HPDE6-E6E7 (cell line): ENCODE measurements at regions not wholly inside any gene's neighbourhood (a gene's known extent, or its start where the extent isn't known, plus 50 kb on each side); places are given as distances from the start of the nearest gene placed in this dataset.

ENCODE experiments used
- DNase-seq: peaks from one replicate; pipeline ENCODE4 v3.0.0; 2011; ENCODE audit warnings: missing footprints; ENCODE audit errors: extremely low spot score

DNA sequence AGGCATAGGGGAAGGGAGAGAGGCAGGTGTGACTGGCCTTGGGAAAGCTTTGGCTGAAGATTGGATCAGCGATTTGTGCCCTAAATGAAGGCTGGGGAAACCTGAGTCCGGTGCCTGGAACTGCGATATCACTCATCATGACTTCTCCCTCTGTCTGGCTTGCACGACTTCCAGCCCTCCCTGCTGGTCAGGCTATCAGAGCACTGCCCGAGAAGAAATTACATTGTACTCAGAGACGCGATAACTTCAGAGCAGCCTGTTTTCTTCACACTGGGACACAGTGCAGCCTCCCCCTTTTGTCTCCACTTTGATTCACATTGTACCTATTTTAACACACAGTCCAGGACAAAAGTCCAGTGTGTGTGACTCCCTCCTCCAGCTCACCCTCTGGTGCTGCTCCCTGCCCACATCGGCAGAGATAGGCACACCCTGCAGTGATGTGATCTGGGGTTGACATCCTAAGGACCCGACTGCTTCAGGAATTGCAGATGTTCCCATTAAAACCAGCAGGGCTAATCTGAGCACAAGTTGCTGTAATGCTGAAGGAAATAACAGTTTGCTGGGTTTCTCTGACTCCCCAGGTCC is 62.1 kb upstream of the CADM1 start:
- no peak for DNase-seq

DNA sequence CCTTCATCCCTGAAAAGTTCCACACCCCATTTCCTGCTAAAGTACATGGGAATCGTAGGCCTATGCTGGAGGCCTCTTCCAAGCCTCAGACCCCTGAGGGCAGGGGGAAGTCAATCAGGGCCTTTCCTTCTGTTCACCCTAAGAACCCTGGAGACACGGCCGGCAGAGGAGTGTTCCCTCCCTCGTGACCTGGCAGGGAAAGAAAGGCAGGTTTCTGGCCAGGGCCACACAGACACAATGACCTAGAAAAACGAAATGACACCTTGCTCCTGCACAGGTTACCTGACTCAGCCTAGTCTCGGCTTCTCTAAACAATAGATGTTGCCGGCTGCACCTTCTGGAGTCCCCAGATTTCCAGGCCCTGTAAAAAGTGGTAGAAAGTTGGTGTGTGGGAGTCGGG is 60.6 kb upstream of the CADM1 start:
- no peak for DNase-seq

GRCh38 chr11:115561116-115561515 is 56.9 kb upstream of the CADM1 start:
- DNase-seq, result no peak

GRCh38 chr11:115558635-115559034 is 54.4 kb upstream of the CADM1 start:
- DNase-seq, result no peak

DNA sequence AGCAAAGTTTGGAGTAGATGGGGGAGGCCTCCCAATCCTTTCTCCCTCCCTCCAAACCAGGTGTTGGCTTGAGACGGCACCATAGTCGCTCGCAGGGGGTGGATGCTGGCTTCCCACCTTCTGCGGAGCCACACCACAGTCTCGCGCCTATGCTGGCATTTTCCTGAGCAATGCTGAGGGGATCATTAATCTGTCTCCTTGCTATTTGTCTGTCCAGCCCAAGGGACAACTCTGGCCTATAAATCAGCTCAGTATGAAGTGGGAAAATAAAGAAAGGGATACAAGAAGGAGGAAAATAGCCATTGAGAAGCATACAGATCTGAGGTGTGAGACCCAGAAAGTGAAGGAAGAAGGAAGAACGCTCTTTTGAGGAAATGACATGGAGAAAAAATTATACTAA is 53.5 kb upstream of the CADM1 start:
- DNase-seq, result no peak

DNA sequence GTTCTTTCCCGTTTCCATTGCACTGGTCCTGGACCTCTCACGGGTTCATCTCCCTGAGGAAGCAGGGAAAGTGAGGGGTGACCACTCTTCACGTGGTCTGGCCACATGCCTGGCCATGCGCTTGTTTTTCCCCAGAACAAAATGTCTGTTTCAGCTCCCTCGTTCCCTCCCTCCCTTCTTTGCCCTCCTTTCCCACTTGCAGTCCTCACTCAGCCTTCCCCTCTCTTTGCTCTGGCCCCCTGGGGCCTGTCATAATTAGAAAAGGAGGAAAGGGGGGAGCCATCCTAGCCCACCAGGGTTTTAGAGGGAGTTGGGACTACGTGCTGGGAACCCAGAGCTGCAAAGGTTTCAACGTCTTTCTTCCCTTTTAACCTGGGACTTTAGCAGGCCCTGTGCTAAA is 52.8 kb upstream of the CADM1 start:
- DNase-seq, result no peak

- DNase-seq, result no peak
Observed at GRCh38 chr11:115555336-115556090, 51.3 kb upstream of the CADM1 start.
